ENCODE measurements at regions not wholly inside any gene's neighbourhood (a gene's known extent, or its start where the extent isn't known, plus 50 kb on each side); places are given as distances from the start of the nearest gene placed in this dataset.

GRCh38 chr9:21591221-21592062 lies 109.3 kb upstream of the IFNE start:
- H3K27me3 ChIP-seq (ENCODE audit: control insufficient read depth, insufficient read depth, low read length, poor library complexity, severe bottlenecking) = no peaks in the 10 kb centered on the region
- no peaks in the 10 kb centered on the region for H3K36me3 ChIP-seq (ENCODE audit: control insufficient read depth, insufficient read depth, low read length)
- 55 to 57% methylated on average over 5 of the region's 5 CpGs for WGBS, 2 experiments
- no peak overlapping the region for H3K4me3 ChIP-seq (ENCODE audit: insufficient read depth, low read depth, low read length)
- no peak overlapping the region for H3K27ac ChIP-seq (ENCODE audit: insufficient read depth, low read depth, low read length, poor library complexity, severe bottlenecking)
- H3K4me1 ChIP-seq (ENCODE audit: control insufficient read depth, insufficient read depth, low read length) = peaks cover 5% of the 10 kb centered on the region
- H3K9me3 ChIP-seq (ENCODE audit: control insufficient read depth, low read length) = no peaks in the 10 kb centered on the region

GRCh38 chr9:21592063-21592338 lies 109.9 kb upstream of the IFNE start:
- Histone ChIP-seq H3K4me1 (ENCODE audit: control insufficient read depth, insufficient read depth, low read length) (peaks cover 5% of the 10 kb centered on the region), H3K27ac (ENCODE audit: insufficient read depth, low read depth, low read length, poor library complexity, severe bottlenecking) (no peak overlapping the region), H3K36me3 (ENCODE audit: control insufficient read depth, insufficient read depth, low read length) (no peaks in the 10 kb centered on the region), H3K9me3 (ENCODE audit: control insufficient read depth, low read length) (no peaks in the 10 kb centered on the region), H3K27me3 (ENCODE audit: control insufficient read depth, insufficient read depth, low read length, poor library complexity, severe bottlenecking) (no peaks in the 10 kb centered on the region), H3K4me3 (ENCODE audit: insufficient read depth, low read depth, low read length) (no peak overlapping the region)
- 90 to 93% methylated on average over 3 of the region's 3 CpGs for WGBS, 2 experiments

- H3K36me3 ChIP-seq (ENCODE audit: control insufficient read depth, insufficient read depth, low read length) = no peaks in the 10 kb centered on the region
- no peaks in the 10 kb centered on the region for H3K9me3 ChIP-seq (ENCODE audit: control insufficient read depth, low read length)
- H3K27me3 ChIP-seq (ENCODE audit: control insufficient read depth, insufficient read depth, low read length, poor library complexity, severe bottlenecking) = no peaks in the 10 kb centered on the region
- no peak overlapping the region for H3K4me3 ChIP-seq (ENCODE audit: insufficient read depth, low read depth, low read length)
- H3K27ac ChIP-seq (ENCODE audit: insufficient read depth, low read depth, low read length, poor library complexity, severe bottlenecking) = no peak overlapping the region
- WGBS, 2 experiments = 92 to 97% methylated on average over 4 of the region's 4 CpGs
- H3K4me1 ChIP-seq (ENCODE audit: control insufficient read depth, insufficient read depth, low read length) = no peaks in the 10 kb centered on the region
Measured at GRCh38 chr9:21597284-21597683, 115.2 kb upstream of the IFNE start.

- Histone ChIP-seq H3K4me1 (ENCODE audit: control insufficient read depth, insufficient read depth, low read length) (no peaks in the 10 kb centered on the region), H3K27me3 (ENCODE audit: control insufficient read depth, insufficient read depth, low read length, poor library complexity, severe bottlenecking) (no peaks in the 10 kb centered on the region), H3K27ac (ENCODE audit: insufficient read depth, low read depth, low read length, poor library complexity, severe bottlenecking) (no peak overlapping the region), H3K9me3 (ENCODE audit: control insufficient read depth, low read length) (no peaks in the 10 kb centered on the region), H3K36me3 (ENCODE audit: control insufficient read depth, insufficient read depth, low read length) (no peaks in the 10 kb centered on the region), H3K4me3 (ENCODE audit: insufficient read depth, low read depth, low read length) (no peak overlapping the region)
- no CpG with 5 or more reads among the region's 2 CpGs for WGBS, 2 experiments
Measured at GRCh38 chr9:21598749-21599148, 116.6 kb upstream of the IFNE start.

GRCh38 chr9:21605489-21605931 lies 123.4 kb upstream of the IFNE start:
- Histone ChIP-seq H3K4me1 (ENCODE audit: control insufficient read depth, insufficient read depth, low read length) (no peaks in the 10 kb centered on the region), H3K9me3 (ENCODE audit: control insufficient read depth, low read length) (no peaks in the 10 kb centered on the region), H3K4me3 (ENCODE audit: insufficient read depth, low read depth, low read length) (no peak overlapping the region), H3K36me3 (ENCODE audit: control insufficient read depth, insufficient read depth, low read length) (no peaks in the 10 kb centered on the region), H3K27me3 (ENCODE audit: control insufficient read depth, insufficient read depth, low read length, poor library complexity, severe bottlenecking) (no peaks in the 10 kb centered on the region), H3K27ac (ENCODE audit: insufficient read depth, low read depth, low read length, poor library complexity, severe bottlenecking) (no peak overlapping the region)
- 91 to 95% methylated on average over 4 of the region's 4 CpGs for WGBS, 2 experiments

GRCh38 chr9:21607576-21607975 lies 125.5 kb upstream of the IFNE start:
- no peaks in the 10 kb centered on the region for H3K4me1 ChIP-seq (ENCODE audit: control insufficient read depth, insufficient read depth, low read length)
- no peaks in the 10 kb centered on the region for H3K27me3 ChIP-seq (ENCODE audit: control insufficient read depth, insufficient read depth, low read length, poor library complexity, severe bottlenecking)
- no peaks in the 10 kb centered on the region for H3K36me3 ChIP-seq (ENCODE audit: control insufficient read depth, insufficient read depth, low read length)
- no peaks in the 10 kb centered on the region for H3K9me3 ChIP-seq (ENCODE audit: control insufficient read depth, low read length)
- 94 to 95% methylated on average over 2 of the region's 2 CpGs for WGBS, 2 experiments
- no peak overlapping the region for H3K27ac ChIP-seq (ENCODE audit: insufficient read depth, low read depth, low read length, poor library complexity, severe bottlenecking)
- no peak overlapping the region for H3K4me3 ChIP-seq (ENCODE audit: insufficient read depth, low read depth, low read length)

- Histone ChIP-seq H3K36me3 (ENCODE audit: control insufficient read depth, insufficient read depth, low read length) (no peaks in the 10 kb centered on the region), H3K27ac (ENCODE audit: insufficient read depth, low read depth, low read length, poor library complexity, severe bottlenecking) (no peak overlapping the region), H3K9me3 (ENCODE audit: control insufficient read depth, low read length) (no peaks in the 10 kb centered on the region), H3K27me3 (ENCODE audit: control insufficient read depth, insufficient read depth, low read length, poor library complexity, severe bottlenecking) (no peaks in the 10 kb centered on the region), H3K4me1 (ENCODE audit: control insufficient read depth, insufficient read depth, low read length) (no peaks in the 10 kb centered on the region), H3K4me3 (ENCODE audit: insufficient read depth, low read depth, low read length) (no peak overlapping the region)
- 94 to 96% methylated on average over 5 of the region's 5 CpGs for WGBS, 2 experiments
Measured at GRCh38 chr9:21608200-21608599, 126.1 kb upstream of the IFNE start.

GRCh38 chr9:21609506-21609905 lies 127.4 kb upstream of the IFNE start:
- Histone ChIP-seq H3K4me1 (ENCODE audit: control insufficient read depth, insufficient read depth, low read length) (no peaks in the 10 kb centered on the region), H3K4me3 (ENCODE audit: insufficient read depth, low read depth, low read length) (no peak overlapping the region)

GRCh38 chr9:21611891-21612290 lies 129.8 kb upstream of the IFNE start:
- Histone ChIP-seq H3K36me3 (ENCODE audit: control insufficient read depth, insufficient read depth, low read length) (no peaks in the 10 kb centered on the region), H3K27me3 (ENCODE audit: control insufficient read depth, insufficient read depth, low read length, poor library complexity, severe bottlenecking) (no peaks in the 10 kb centered on the region), H3K9me3 (ENCODE audit: control insufficient read depth, low read length) (no peaks in the 10 kb centered on the region), H3K4me1 (ENCODE audit: control insufficient read depth, insufficient read depth, low read length) (no peaks in the 10 kb centered on the region), H3K4me3 (ENCODE audit: insufficient read depth, low read depth, low read length) (no peak overlapping the region), H3K27ac (ENCODE audit: insufficient read depth, low read depth, low read length, poor library complexity, severe bottlenecking) (no peak overlapping the region)
- WGBS, 2 experiments = 79 to 89% methylated on average over 1 of the region's 1 CpG

More at GRCh38 chr9:21609506-21609905, 127.4 kb upstream of the IFNE start:
- 88% methylated on average over 1 of the region's 1 CpG for WGBS, 2 experiments
- H3K36me3 ChIP-seq (ENCODE audit: control insufficient read depth, insufficient read depth, low read length) = no peaks in the 10 kb centered on the region
- H3K9me3 ChIP-seq (ENCODE audit: control insufficient read depth, low read length) = no peaks in the 10 kb centered on the region
- no peaks in the 10 kb centered on the region for H3K27me3 ChIP-seq (ENCODE audit: control insufficient read depth, insufficient read depth, low read length, poor library complexity, severe bottlenecking)
- H3K27ac ChIP-seq (ENCODE audit: insufficient read depth, low read depth, low read length, poor library complexity, severe bottlenecking) = no peak overlapping the region

GRCh38 chr9:21615018-21615417 lies 132.9 kb upstream of the IFNE start:
- H3K4me3 ChIP-seq (ENCODE audit: insufficient read depth, low read depth, low read length) = no peak overlapping the region
- H3K4me1 ChIP-seq (ENCODE audit: control insufficient read depth, insufficient read depth, low read length) = no peaks in the 10 kb centered on the region
- no peaks in the 10 kb centered on the region for H3K27me3 ChIP-seq (ENCODE audit: control insufficient read depth, insufficient read depth, low read length, poor library complexity, severe bottlenecking)
- 29 to 50% methylated on average over 1 of the region's 1 CpG for WGBS, 2 experiments
- no peaks in the 10 kb centered on the region for H3K9me3 ChIP-seq (ENCODE audit: control insufficient read depth, low read length)
- H3K27ac ChIP-seq (ENCODE audit: insufficient read depth, low read depth, low read length, poor library complexity, severe bottlenecking) = no peak overlapping the region
- H3K36me3 ChIP-seq (ENCODE audit: control insufficient read depth, insufficient read depth, low read length) = no peaks in the 10 kb centered on the region

Measured in ectodermal cell (in vitro differentiated cells).